Right lobe of liver (tissue), 4 donors: ENCODE measurements at regions not wholly inside any gene's neighbourhood (a gene's known extent, or its start where the extent isn't known, plus 50 kb on each side); places are given as distances from the start of the nearest gene placed in this dataset.

Experiments
- POLR2A ChIP-seq: fragments of 450-650 bp; IDR thresholded peaks from one replicate; pipeline ENCODE4 v1.6.1; 2017; ENCODE audit warnings: antibody characterized with exemption, mild to moderate bottlenecking
- TF ChIP-seq, protein P1 (sequence below), 4 donors: fragments of 200-600 bp in 3 of 4; fragments of 450-650 bp in 1 of 4; IDR thresholded peaks; one replicate each; pipeline versions ENCODE4 v1.5.1 to v1.8.0; 2016 to 2022; ENCODE audit warnings: antibody characterized with exemption in 4 of 4, mild to moderate bottlenecking in 2 of 4
- donor health status: DM: no; HTN: no; CAD: no.
- donor health status: DM: no; HTN: no; CAD: no.
- donor health status: DM: no; HTN: yes; CAD: no.

DNA sequence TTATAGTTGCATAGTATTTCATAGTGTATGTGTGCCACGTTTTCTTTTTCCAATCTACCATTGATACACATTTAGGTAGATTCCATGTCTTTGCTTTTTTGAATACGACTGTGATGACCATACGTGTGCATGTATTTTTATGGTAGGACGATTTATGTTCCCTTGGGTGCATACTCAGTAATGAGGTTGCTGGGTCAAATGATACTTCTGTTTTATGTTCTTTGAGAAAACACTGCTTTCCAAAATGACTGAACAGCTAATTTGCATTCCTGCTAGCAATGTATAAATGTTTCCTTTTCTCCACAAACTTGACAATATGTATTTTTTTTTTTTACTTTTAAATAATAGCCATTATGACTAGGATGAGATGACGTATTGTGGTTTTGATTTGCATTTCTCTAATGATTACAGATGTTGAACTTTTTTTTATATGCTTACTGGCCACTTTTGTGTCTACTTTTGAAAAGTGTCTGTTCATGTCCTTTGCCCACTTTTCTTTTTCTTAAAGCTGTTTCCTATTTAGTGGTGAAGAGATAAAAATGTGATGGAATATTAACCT is 969.5 kb upstream of the NDST4 start:
- TF ChIP-seq, protein P1, sequence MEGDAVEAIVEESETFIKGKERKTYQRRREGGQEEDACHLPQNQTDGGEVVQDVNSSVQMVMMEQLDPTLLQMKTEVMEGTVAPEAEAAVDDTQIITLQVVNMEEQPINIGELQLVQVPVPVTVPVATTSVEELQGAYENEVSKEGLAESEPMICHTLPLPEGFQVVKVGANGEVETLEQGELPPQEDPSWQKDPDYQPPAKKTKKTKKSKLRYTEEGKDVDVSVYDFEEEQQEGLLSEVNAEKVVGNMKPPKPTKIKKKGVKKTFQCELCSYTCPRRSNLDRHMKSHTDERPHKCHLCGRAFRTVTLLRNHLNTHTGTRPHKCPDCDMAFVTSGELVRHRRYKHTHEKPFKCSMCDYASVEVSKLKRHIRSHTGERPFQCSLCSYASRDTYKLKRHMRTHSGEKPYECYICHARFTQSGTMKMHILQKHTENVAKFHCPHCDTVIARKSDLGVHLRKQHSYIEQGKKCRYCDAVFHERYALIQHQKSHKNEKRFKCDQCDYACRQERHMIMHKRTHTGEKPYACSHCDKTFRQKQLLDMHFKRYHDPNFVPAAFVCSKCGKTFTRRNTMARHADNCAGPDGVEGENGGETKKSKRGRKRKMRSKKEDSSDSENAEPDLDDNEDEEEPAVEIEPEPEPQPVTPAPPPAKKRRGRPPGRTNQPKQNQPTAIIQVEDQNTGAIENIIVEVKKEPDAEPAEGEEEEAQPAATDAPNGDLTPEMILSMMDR (IDR thresholded peaks at IDR 0.05), result no peak
- TF ChIP-seq POLR2A, result no peak
